ENCODE measurements at regions not wholly inside any gene's neighbourhood (a gene's known extent, or its start where the extent isn't known, plus 50 kb on each side); places are given as distances from the start of the nearest gene placed in this dataset.
"Not testable (repeated sequence)": the region's sequence is repeated elsewhere in the genome, so short reads cannot be mapped to it uniquely, and the experiment has no call there.

DNA sequence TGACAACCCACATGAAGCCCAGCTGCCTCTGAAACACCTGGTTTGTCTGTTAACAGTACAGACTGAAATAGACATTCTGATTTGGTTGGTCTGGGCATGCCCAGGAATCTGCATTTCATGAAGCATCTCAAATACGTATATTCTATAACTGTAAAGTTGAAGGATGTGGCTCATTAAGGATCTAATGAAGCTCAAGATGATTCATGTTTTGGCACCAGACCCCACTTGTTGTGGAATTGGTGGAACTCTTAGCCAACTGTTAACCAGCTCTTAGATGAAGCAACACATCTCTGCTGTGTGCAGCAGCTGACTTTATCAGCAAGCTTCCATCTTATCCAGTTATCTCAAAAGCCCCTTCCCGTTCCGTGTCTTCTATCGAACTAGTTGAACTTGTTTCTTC is 232.2 kb downstream of the INSC start:
- ATAC-seq (ENCODE audit: low read depth in 2 of 2) (no peak), DNase-seq (no peak)
- H3K27me3 Mint-ChIP-seq = peaks cover 6 to 12% (median 7%) of the 10 kb centered on the region in 3 donors
- no peaks in the 10 kb centered on the region for H3K36me3 Mint-ChIP-seq
- H3K4me1 Mint-ChIP-seq = no peaks in the 10 kb centered on the region
- no peak overlapping the region for H3K27ac Mint-ChIP-seq
- no peak overlapping the region for H3K4me3 Mint-ChIP-seq
- peaks cover 0 to 7% (median 2%) of the 10 kb centered on the region in 7 donors for H3K9me3 Mint-ChIP-seq

- no peak for DNase-seq
- no peak for ATAC-seq (ENCODE audit: low read depth in 2 of 2)
- Mint-ChIP-seq H3K27me3 (peaks cover 0 to 10% (median 0%) of the 10 kb centered on the region in 3 donors), H3K9me3 (peaks cover 0 to 7% (median 0%) of the 10 kb centered on the region in 7 donors), H3K4me1 (no peaks in the 10 kb centered on the region), H3K4me3 (no peak overlapping the region), H3K36me3 (no peaks in the 10 kb centered on the region), H3K27ac (no peak overlapping the region)
Observed at GRCh38 chr11:15347969-15348734, 233.4 kb downstream of the INSC start.

GRCh38 chr11:15349413-15349812 is 234.7 kb downstream of the INSC start:
- H3K9me3 Mint-ChIP-seq = peaks cover 0 to 7% (median 0%) of the 10 kb centered on the region in 7 donors
- no peak overlapping the region for H3K4me3 Mint-ChIP-seq
- ATAC-seq (ENCODE audit: low read depth in 2 of 2) (no peak), DNase-seq (no peak)
- H3K27me3 Mint-ChIP-seq = peaks cover 0 to 7% (median 0%) of the 10 kb centered on the region in 3 donors
- H3K27ac Mint-ChIP-seq = no peak overlapping the region
- H3K4me1 Mint-ChIP-seq = no peaks in the 10 kb centered on the region
- H3K36me3 Mint-ChIP-seq = no peaks in the 10 kb centered on the region

GRCh38 chr11:15361316-15361715 is 246.6 kb downstream of the INSC start:
- Mint-ChIP-seq H3K4me3 (no peak overlapping the region), H3K9me3 (peaks cover 0 to 5% (median 0%) of the 10 kb centered on the region in 7 donors), H3K36me3 (no peaks in the 10 kb centered on the region), H3K27ac (no peak overlapping the region), H3K27me3 (peaks cover 0 to 4% (median 0%) of the 10 kb centered on the region in 3 donors), H3K4me1 (no peaks in the 10 kb centered on the region)
- DNase-seq (no peak), ATAC-seq (ENCODE audit: low read depth in 2 of 2) (no peak)

DNA sequence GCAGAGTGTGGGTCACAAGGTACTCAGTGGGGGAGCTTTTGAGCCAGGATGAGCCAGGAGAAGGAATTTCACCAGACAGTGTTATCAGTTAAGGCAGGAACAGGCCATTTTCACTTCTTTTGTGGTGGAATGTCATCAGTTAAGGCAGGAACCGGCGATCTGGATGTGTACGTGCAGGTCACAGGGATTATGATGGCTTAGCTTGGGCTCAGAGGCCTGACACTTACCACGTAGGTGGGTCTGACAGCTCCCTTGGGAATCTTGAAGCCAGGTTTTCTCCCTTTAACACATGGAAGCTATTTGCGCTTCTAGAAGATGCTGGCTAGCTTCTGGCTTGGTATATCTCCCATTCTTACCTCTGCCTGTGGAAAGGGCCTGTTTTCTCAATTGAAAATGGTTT is 250.6 kb downstream of the INSC start:
- not testable (repeated sequence) for ATAC-seq (ENCODE audit: low read depth in 2 of 2); H3K4me3 Mint-ChIP-seq; H3K36me3 Mint-ChIP-seq; H3K27ac Mint-ChIP-seq; H3K9me3 Mint-ChIP-seq; DNase-seq; H3K27me3 Mint-ChIP-seq; H3K4me1 Mint-ChIP-seq

- H3K27ac Mint-ChIP-seq = no peak overlapping the region
- ATAC-seq (ENCODE audit: low read depth in 2 of 2) (no peak), DNase-seq (no peak)
- H3K9me3 Mint-ChIP-seq = peaks cover 0 to 8% (median 2%) of the 10 kb centered on the region in 7 donors
- H3K36me3 Mint-ChIP-seq = no peaks in the 10 kb centered on the region
- peaks cover 0 to 8% (median 5%) of the 10 kb centered on the region in 3 donors for H3K27me3 Mint-ChIP-seq
- H3K4me1 Mint-ChIP-seq = no peaks in the 10 kb centered on the region
- no peak overlapping the region for H3K4me3 Mint-ChIP-seq
Observed at GRCh38 chr11:15367695-15368094, 253.0 kb downstream of the INSC start.

- Mint-ChIP-seq H3K9me3 (peaks cover 0 to 9% (median 3%) of the 10 kb centered on the region in 7 donors), H3K4me3 (no peak overlapping the region), H3K36me3 (no peaks in the 10 kb centered on the region), H3K27me3 (peaks cover 0 to 8% (median 7%) of the 10 kb centered on the region in 3 donors), H3K27ac (no peak overlapping the region), H3K4me1 (no peaks in the 10 kb centered on the region)
- DNase-seq = no peak
- ATAC-seq (ENCODE audit: low read depth in 2 of 2) = no peak
Observed at GRCh38 chr11:15370495-15371147, 255.9 kb downstream of the INSC start.

DNA sequence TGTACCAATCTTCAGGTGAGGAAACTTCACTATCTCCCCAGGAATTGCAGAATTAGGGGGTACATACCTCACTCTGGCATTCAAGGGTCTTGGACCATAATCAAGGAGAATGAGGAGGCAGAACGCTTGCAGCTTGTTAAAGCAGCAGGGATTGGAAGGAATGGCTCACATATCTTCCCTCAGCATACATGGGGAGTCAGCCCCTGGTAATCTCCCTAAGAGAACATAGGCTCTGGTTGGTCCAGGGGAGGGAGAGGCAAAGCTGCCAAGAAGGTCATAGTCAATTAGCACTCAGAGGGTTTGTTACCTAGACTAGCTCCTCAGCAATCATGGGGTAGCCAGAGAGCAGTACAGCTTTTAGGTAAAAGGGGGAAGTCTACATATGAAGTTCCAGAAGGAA is 256.8 kb downstream of the INSC start:
- H3K36me3 Mint-ChIP-seq = no peaks in the 10 kb centered on the region
- ATAC-seq (ENCODE audit: low read depth in 2 of 2) = no peak
- H3K4me3 Mint-ChIP-seq = no peak overlapping the region
- DNase-seq = no peak
- H3K27me3 Mint-ChIP-seq = peaks cover 0 to 9% (median 8%) of the 10 kb centered on the region in 3 donors
- no peak overlapping the region for H3K27ac Mint-ChIP-seq
- peaks cover 0 to 14% (median 4%) of the 10 kb centered on the region in 7 donors for H3K9me3 Mint-ChIP-seq
- no peaks in the 10 kb centered on the region for H3K4me1 Mint-ChIP-seq

GRCh38 chr11:15374418-15374817 is 259.7 kb downstream of the INSC start:
- Mint-ChIP-seq H3K9me3 (peaks cover 0 to 18% (median 4%) of the 10 kb centered on the region in 7 donors), H3K27ac (no peak overlapping the region), H3K4me1 (no peaks in the 10 kb centered on the region), H3K27me3 (peaks cover 0 to 8% (median 4%) of the 10 kb centered on the region in 3 donors), H3K4me3 (no peak overlapping the region), H3K36me3 (no peaks in the 10 kb centered on the region)
- DNase-seq = no peak
- no peak for ATAC-seq (ENCODE audit: low read depth in 2 of 2)

GRCh38 chr11:15378941-15379340 is 264.2 kb downstream of the INSC start:
- H3K4me3 Mint-ChIP-seq = no peak overlapping the region

DNA sequence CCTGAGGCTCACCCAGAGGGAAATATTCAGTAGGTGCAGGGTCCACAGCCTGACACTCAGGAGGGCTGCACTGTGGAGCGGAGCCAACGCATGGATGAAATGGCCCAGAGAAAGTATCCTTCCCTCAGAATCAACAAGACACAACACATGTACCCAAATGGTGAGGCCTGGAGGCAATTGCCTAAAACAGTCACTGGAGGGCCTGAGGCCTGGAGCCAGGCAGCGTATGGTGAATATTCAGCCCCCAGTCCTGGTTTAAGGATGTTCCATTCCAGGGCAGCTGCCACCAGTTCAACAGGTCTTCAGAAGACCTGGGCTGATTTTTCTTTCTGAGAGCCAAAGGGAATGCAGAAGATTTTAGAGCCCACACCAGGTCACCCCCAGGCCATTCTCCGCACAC is 264.8 kb downstream of the INSC start:
- Mint-ChIP-seq H3K4me1 (no peaks in the 10 kb centered on the region), H3K4me3 (no peak overlapping the region), H3K27ac (no peak overlapping the region), H3K36me3 (no peaks in the 10 kb centered on the region), H3K9me3 (peaks cover 0 to 18% (median 3%) of the 10 kb centered on the region in 7 donors), H3K27me3 (peaks cover 0 to 4% (median 0%) of the 10 kb centered on the region in 3 donors)
- DNase-seq = no peak
- ATAC-seq (ENCODE audit: low read depth in 2 of 2) = no peak

More at GRCh38 chr11:15378941-15379340, 264.2 kb downstream of the INSC start:
- Mint-ChIP-seq H3K36me3 (no peaks in the 10 kb centered on the region), H3K4me1 (no peaks in the 10 kb centered on the region), H3K9me3 (peaks cover 0 to 18% (median 3%) of the 10 kb centered on the region in 7 donors), H3K27me3 (peaks cover 0 to 4% (median 0%) of the 10 kb centered on the region in 3 donors), H3K27ac (no peak overlapping the region)
- ATAC-seq (ENCODE audit: low read depth in 2 of 2) (no peak), DNase-seq (no peak)

- Mint-ChIP-seq H3K4me3 (no peak overlapping the region), H3K27ac (no peak overlapping the region), H3K27me3 (no peaks in the 10 kb centered on the region), H3K9me3 (peaks cover 6 to 36% (median 11%) of the 10 kb centered on the region in 7 donors), H3K4me1 (no peaks in the 10 kb centered on the region), H3K36me3 (peaks cover 0 to 8% of the 10 kb centered on the region in 2 donors)
- no peak for DNase-seq
- ATAC-seq (ENCODE audit: low read depth in 2 of 2) = no peak
Observed at GRCh38 chr11:15390857-15391256, 276.1 kb downstream of the INSC start.

DNA sequence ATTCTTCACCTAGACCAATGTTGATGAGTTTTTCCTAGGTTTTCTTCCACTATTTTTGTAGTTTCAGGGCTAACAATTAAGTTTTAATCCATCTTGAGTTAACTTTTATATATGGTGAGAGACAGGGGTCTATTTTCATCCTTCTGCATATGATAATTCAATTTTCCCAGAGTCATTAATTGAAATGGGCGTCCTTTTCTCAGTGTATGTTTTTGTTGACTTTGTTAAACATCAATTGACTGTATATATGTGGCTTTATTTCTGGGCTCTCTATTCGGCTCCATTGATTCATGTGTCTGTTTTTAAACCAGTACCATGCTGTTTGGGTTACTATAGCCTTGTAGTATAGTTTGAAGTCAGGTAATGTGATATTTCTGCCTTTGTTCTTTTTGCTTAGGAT is 282.1 kb downstream of the INSC start:
- no peaks in the 10 kb centered on the region for H3K4me1 Mint-ChIP-seq
- peaks cover 11 to 74% (median 20%) of the 10 kb centered on the region in 7 donors for H3K9me3 Mint-ChIP-seq
- ATAC-seq (ENCODE audit: low read depth in 2 of 2) = no peak

GRCh38 chr11:15406851-15407351 is 292.2 kb downstream of the INSC start:
- no peak overlapping the region for H3K27ac Mint-ChIP-seq
- H3K36me3 Mint-ChIP-seq = no peaks in the 10 kb centered on the region
- ATAC-seq (ENCODE audit: low read depth in 2 of 2) (no peak), DNase-seq (no peak)
- no peaks in the 10 kb centered on the region for H3K4me1 Mint-ChIP-seq
- peaks cover 6 to 11% (median 8%) of the 10 kb centered on the region in 7 donors for H3K9me3 Mint-ChIP-seq
- H3K4me3 Mint-ChIP-seq = no peak overlapping the region
- peaks cover 0 to 4% (median 0%) of the 10 kb centered on the region in 3 donors for H3K27me3 Mint-ChIP-seq

More for the DNA sequence above, 282.1 kb downstream of the INSC start:
- Mint-ChIP-seq H3K4me3 (no peak overlapping the region), H3K36me3 (peaks cover 4 to 9% of the 10 kb centered on the region in 2 donors), H3K27me3 (no peaks in the 10 kb centered on the region), H3K27ac (no peak overlapping the region)
- no peak for DNase-seq
